ENCODE measurements at regions not wholly inside any gene's neighbourhood (a gene's known extent, or its start where the extent isn't known, plus 50 kb on each side); places are given as distances from the start of the nearest gene placed in this dataset.

- WGBS (ENCODE audit: extremely low coverage, insufficient coverage, insufficient read length): no CpG with 5 or more reads among the region's 2 CpGs
- no peak overlapping the region for H3K4me2 ChIP-seq (ENCODE audit: low read length)
These were observed 120.1 kb downstream of the BACH1 start for GRCh38 chr21:29418813-29419212.

GRCh38 chr21:29419422-29419821 lies 120.7 kb downstream of the BACH1 start:
- Histone ChIP-seq H4K12ac (ENCODE audit: low read depth, low read length) (no peak overlapping the region), H3K79me1 (ENCODE audit: low read length) (no peaks in the 10 kb centered on the region), H3K79me2 (ENCODE audit: control insufficient read depth, insufficient read depth, low read length, poor library complexity) (no peaks in the 10 kb centered on the region), H2BK12ac (ENCODE audit: low read length) (no peak overlapping the region), H3K4me1 (ENCODE audit: control insufficient read depth in 1 of 2, insufficient read depth in 2 of 2, low read length in 2 of 2) (no peaks in the 10 kb centered on the region), H3K36me3 (ENCODE audit: control insufficient read depth in 1 of 2, insufficient read depth in 2 of 2, low read length in 2 of 2) (no peaks in the 10 kb centered on the region), H2AFZ (ENCODE audit: insufficient read depth, low read length, poor library complexity) (no peak overlapping the region), H3K9me3 (ENCODE audit: insufficient read depth, low read depth, low read length) (no peaks in the 10 kb centered on the region), H3K4me2 (ENCODE audit: low read length) (no peak overlapping the region), H2BK120ac (ENCODE audit: insufficient read depth, low read length, poor library complexity) (no peak overlapping the region), H3K4me3 (ENCODE audit: low read depth, low read length) (no peak overlapping the region), H3K23ac (ENCODE audit: low read length) (no peak overlapping the region), H3K14ac (ENCODE audit: low read length) (no peak overlapping the region), H3K9ac (ENCODE audit: low read length) (no peak overlapping the region), H3K4ac (ENCODE audit: low read depth, low read length) (no peak overlapping the region), H4K91ac (ENCODE audit: low read depth, low read length) (no peak overlapping the region), H4K8ac (ENCODE audit: low read depth, low read length) (no peak overlapping the region), H2BK5ac (ENCODE audit: low read depth, low read length, poor library complexity) (no peak overlapping the region), H3K27me3 (ENCODE audit: insufficient read depth, low read length) (no peaks in the 10 kb centered on the region), H3K27ac (ENCODE audit: low read depth, low read length) (no peak overlapping the region), H2AK5ac (ENCODE audit: low read length) (no peak overlapping the region), H3K18ac (ENCODE audit: low read length) (no peak overlapping the region)
- no peak for DNase-seq
- no CpG with 5 or more reads among the region's 1 CpG for WGBS (ENCODE audit: extremely low coverage, insufficient coverage, insufficient read length)

More at GRCh38 chr21:29418813-29419212, 120.1 kb downstream of the BACH1 start:
- H2AK5ac ChIP-seq (ENCODE audit: low read length): no peak overlapping the region
- no peak overlapping the region for H3K18ac ChIP-seq (ENCODE audit: low read length)
- H3K4ac ChIP-seq (ENCODE audit: low read depth, low read length): no peak overlapping the region
- H4K8ac ChIP-seq (ENCODE audit: low read depth, low read length): no peak overlapping the region
- H3K4me3 ChIP-seq (ENCODE audit: low read depth, low read length): no peak overlapping the region
- no peak overlapping the region for H3K27ac ChIP-seq (ENCODE audit: low read depth, low read length)
- H2BK5ac ChIP-seq (ENCODE audit: low read depth, low read length, poor library complexity): no peak overlapping the region
- no peaks in the 10 kb centered on the region for H3K27me3 ChIP-seq (ENCODE audit: insufficient read depth, low read length)
- no peak overlapping the region for H2BK12ac ChIP-seq (ENCODE audit: low read length)
- no peak overlapping the region for H3K9ac ChIP-seq (ENCODE audit: low read length)
- no peak overlapping the region for H2AFZ ChIP-seq (ENCODE audit: insufficient read depth, low read length, poor library complexity)
- H2BK120ac ChIP-seq (ENCODE audit: insufficient read depth, low read length, poor library complexity): no peak overlapping the region
- no peaks in the 10 kb centered on the region for H3K79me1 ChIP-seq (ENCODE audit: low read length)
- H3K23ac ChIP-seq (ENCODE audit: low read length): no peak overlapping the region
- no peak overlapping the region for H3K14ac ChIP-seq (ENCODE audit: low read length)
- DNase-seq: no peak
- no peaks in the 10 kb centered on the region for H3K9me3 ChIP-seq (ENCODE audit: insufficient read depth, low read depth, low read length)
- no peaks in the 10 kb centered on the region for H3K79me2 ChIP-seq (ENCODE audit: control insufficient read depth, insufficient read depth, low read length, poor library complexity)
- no peak overlapping the region for H4K12ac ChIP-seq (ENCODE audit: low read depth, low read length)
- no peak overlapping the region for H4K91ac ChIP-seq (ENCODE audit: low read depth, low read length)
- no peaks in the 10 kb centered on the region for H3K4me1 ChIP-seq (ENCODE audit: control insufficient read depth in 1 of 2, insufficient read depth in 2 of 2, low read length in 2 of 2)
- no peaks in the 10 kb centered on the region for H3K36me3 ChIP-seq (ENCODE audit: control insufficient read depth in 1 of 2, insufficient read depth in 2 of 2, low read length in 2 of 2)

GRCh38 chr21:29423099-29423870 lies 124.6 kb downstream of the BACH1 start:
- Histone ChIP-seq H3K4me2 (ENCODE audit: low read length) (no peak overlapping the region), H4K12ac (ENCODE audit: low read depth, low read length) (no peak overlapping the region), H2BK120ac (ENCODE audit: insufficient read depth, low read length, poor library complexity) (no peak overlapping the region), H3K4ac (ENCODE audit: low read depth, low read length) (no peak overlapping the region), H3K27ac (ENCODE audit: low read depth, low read length) (no peak overlapping the region), H2AFZ (ENCODE audit: insufficient read depth, low read length, poor library complexity) (no peak overlapping the region), H2BK12ac (ENCODE audit: low read length) (no peak overlapping the region), H2BK5ac (ENCODE audit: low read depth, low read length, poor library complexity) (no peak overlapping the region), H3K79me1 (ENCODE audit: low read length) (no peaks in the 10 kb centered on the region), H2AK5ac (ENCODE audit: low read length) (no peak overlapping the region), H4K91ac (ENCODE audit: low read depth, low read length) (no peak overlapping the region), H3K23ac (ENCODE audit: low read length) (no peak overlapping the region), H3K4me1 (ENCODE audit: control insufficient read depth in 1 of 2, insufficient read depth in 2 of 2, low read length in 2 of 2) (no peaks in the 10 kb centered on the region), H3K18ac (ENCODE audit: low read length) (no peak overlapping the region), H3K79me2 (ENCODE audit: control insufficient read depth, insufficient read depth, low read length, poor library complexity) (no peaks in the 10 kb centered on the region), H3K4me3 (ENCODE audit: low read depth, low read length) (no peak overlapping the region), H3K14ac (ENCODE audit: low read length) (no peak overlapping the region), H3K36me3 (ENCODE audit: control insufficient read depth in 1 of 2, insufficient read depth in 2 of 2, low read length in 2 of 2) (no peaks in the 10 kb centered on the region), H3K27me3 (ENCODE audit: insufficient read depth, low read length) (no peaks in the 10 kb centered on the region), H3K9ac (ENCODE audit: low read length) (no peak overlapping the region), H4K8ac (ENCODE audit: low read depth, low read length) (no peak overlapping the region), H3K9me3 (ENCODE audit: insufficient read depth, low read depth, low read length) (no peaks in the 10 kb centered on the region)
- no CpG with 5 or more reads among the region's 2 CpGs for WGBS (ENCODE audit: extremely low coverage, insufficient coverage, insufficient read length)
- no peak for DNase-seq

DNA sequence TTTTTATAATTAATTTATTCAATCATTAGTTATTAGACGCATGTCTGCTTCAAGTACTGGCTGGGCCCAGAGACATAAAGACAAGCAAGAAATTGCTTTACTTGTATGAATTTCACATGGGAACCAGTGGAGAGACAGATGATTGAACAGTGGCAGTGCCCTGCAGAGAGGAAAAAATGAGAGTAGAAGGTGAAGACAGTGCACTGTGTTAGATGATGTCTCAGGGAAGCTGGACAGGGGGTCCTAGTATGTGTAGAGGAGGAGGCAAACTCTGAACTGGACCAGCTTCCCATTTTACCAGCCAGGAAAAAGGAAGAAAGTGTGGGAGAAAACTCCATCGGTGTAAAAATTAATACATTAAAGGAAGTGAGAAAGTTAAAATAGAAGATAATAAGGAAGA lies 126.0 kb downstream of the BACH1 start:
- H3K4me2 ChIP-seq (ENCODE audit: low read length): no peak overlapping the region
- H4K8ac ChIP-seq (ENCODE audit: low read depth, low read length): no peak overlapping the region
- H3K4ac ChIP-seq (ENCODE audit: low read depth, low read length): no peak overlapping the region
- H4K12ac ChIP-seq (ENCODE audit: low read depth, low read length): no peak overlapping the region
- WGBS (ENCODE audit: extremely low coverage, insufficient coverage, insufficient read length): no CpG with 5 or more reads among the region's 2 CpGs
- H3K18ac ChIP-seq (ENCODE audit: low read length): no peak overlapping the region
- no peak overlapping the region for H3K14ac ChIP-seq (ENCODE audit: low read length)
- H3K9ac ChIP-seq (ENCODE audit: low read length): no peak overlapping the region
- no peaks in the 10 kb centered on the region for H3K79me1 ChIP-seq (ENCODE audit: low read length)
- peaks cover 5% of the 10 kb centered on the region in 2 experiments for H3K4me1 ChIP-seq (ENCODE audit: control insufficient read depth in 1 of 2, insufficient read depth in 2 of 2, low read length in 2 of 2)
- no peak overlapping the region for H2AFZ ChIP-seq (ENCODE audit: insufficient read depth, low read length, poor library complexity)
- no peaks in the 10 kb centered on the region for H3K9me3 ChIP-seq (ENCODE audit: insufficient read depth, low read depth, low read length)
- no peak overlapping the region for H2AK5ac ChIP-seq (ENCODE audit: low read length)
- H3K27ac ChIP-seq (ENCODE audit: low read depth, low read length): no peak overlapping the region
- H3K36me3 ChIP-seq (ENCODE audit: control insufficient read depth in 1 of 2, insufficient read depth in 2 of 2, low read length in 2 of 2): no peaks in the 10 kb centered on the region
- H3K79me2 ChIP-seq (ENCODE audit: control insufficient read depth, insufficient read depth, low read length, poor library complexity): no peaks in the 10 kb centered on the region
- H4K91ac ChIP-seq (ENCODE audit: low read depth, low read length): no peak overlapping the region
- no peak for DNase-seq
- no peak overlapping the region for H3K4me3 ChIP-seq (ENCODE audit: low read depth, low read length)
- no peaks in the 10 kb centered on the region for H3K27me3 ChIP-seq (ENCODE audit: insufficient read depth, low read length)
- no peak overlapping the region for H2BK120ac ChIP-seq (ENCODE audit: insufficient read depth, low read length, poor library complexity)
- H2BK5ac ChIP-seq (ENCODE audit: low read depth, low read length, poor library complexity): no peak overlapping the region
- no peak overlapping the region for H2BK12ac ChIP-seq (ENCODE audit: low read length)
- H3K23ac ChIP-seq (ENCODE audit: low read length): no peak overlapping the region
